Vagina (tissue), 2 donors: ENCODE measurements at regions not wholly inside any gene's neighbourhood (a gene's known extent, or its start where the extent isn't known, plus 50 kb on each side); places are given as distances from the start of the nearest gene placed in this dataset.

Source experiments
- CTCF ChIP-seq, 3 experiments: fragments of 450-650 bp in 2 of 3; fragments of 200-600 bp in 1 of 3; sonication (generic) in 1 of 3; IDR thresholded peaks; one replicate each; pipeline ENCODE4 v1.5.1; 2017 to 2019; ENCODE audit warnings: antibody characterized with exemption in 3 of 3, mild to moderate bottlenecking in 2 of 3, moderate library complexity in 2 of 3
- POLR2A ChIP-seq, 2 donors: fragments of 450-650 bp; IDR thresholded peaks; one replicate each; pipeline ENCODE4 v1.6.1; 2017; ENCODE audit warnings: antibody characterized with exemption in 2 of 2, mild to moderate bottlenecking in 2 of 2, moderate library complexity in 2 of 2

- TF ChIP-seq POLR2A (IDR thresholded peaks at IDR 0.05), result no peak
- no peak for TF ChIP-seq CTCF (IDR thresholded peaks at IDR 0.05)
Measured at GRCh38 chr6:4571011-4571410, 205.2 kb upstream of the CDYL start.
